GM19463 (cell line): ENCODE measurements at regions not wholly inside any gene's neighbourhood (a gene's known extent, or its start where the extent isn't known, plus 50 kb on each side); places are given as distances from the start of the nearest gene placed in this dataset.
A peak's percentile ranks its signal among the peaks of the same experiment; 100 is the strongest.
"Not testable (repeated sequence)": the region's sequence is repeated elsewhere in the genome, so short reads cannot be mapped to it uniquely, and the experiment has no call there.

ENCODE experiments used
- ATAC-seq: cut with Tn5 transposase; IDR thresholded peaks from one replicate; pipeline ENCODE4 v1.9.1; 2021; ENCODE audit warnings: mild to moderate bottlenecking, moderate library complexity; ENCODE audit not compliant: unreplicated experiment

DNA sequence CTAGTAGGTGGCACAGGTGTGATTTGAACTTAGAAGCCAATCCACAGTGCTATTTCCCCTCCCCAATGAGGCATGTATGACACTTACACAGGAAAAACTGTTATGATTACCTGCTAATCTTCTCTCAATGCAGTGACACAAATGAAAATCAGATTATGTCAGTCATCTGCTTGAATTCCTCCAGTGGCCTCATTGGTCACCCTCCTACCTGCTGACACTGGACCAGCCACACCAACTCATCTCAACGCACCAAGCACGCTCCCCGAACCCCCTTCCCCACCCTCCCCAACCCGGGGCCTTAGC lies 82.2 kb upstream of the SEC11C start:
- no peak for ATAC-seq

DNA sequence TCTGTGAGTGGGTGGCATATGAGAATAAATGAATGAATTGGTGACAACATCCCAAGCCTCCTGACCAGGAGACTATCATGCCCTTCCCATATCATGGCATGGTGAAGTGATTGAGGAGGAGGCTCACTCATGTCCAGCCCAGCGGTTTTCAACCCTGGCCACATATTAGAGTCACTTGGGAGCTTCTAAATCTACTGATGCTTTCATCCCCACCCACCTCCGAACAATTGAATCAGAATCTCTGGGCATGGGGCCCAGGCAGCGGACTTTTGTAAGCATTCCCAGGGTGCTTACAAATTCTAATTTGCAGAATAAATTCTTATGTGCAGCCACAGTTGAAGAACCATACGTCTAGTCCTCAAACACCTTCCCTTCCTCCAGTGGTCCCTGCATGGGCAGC lies 81.7 kb upstream of the SEC11C start:
- ATAC-seq, result no peak

DNA sequence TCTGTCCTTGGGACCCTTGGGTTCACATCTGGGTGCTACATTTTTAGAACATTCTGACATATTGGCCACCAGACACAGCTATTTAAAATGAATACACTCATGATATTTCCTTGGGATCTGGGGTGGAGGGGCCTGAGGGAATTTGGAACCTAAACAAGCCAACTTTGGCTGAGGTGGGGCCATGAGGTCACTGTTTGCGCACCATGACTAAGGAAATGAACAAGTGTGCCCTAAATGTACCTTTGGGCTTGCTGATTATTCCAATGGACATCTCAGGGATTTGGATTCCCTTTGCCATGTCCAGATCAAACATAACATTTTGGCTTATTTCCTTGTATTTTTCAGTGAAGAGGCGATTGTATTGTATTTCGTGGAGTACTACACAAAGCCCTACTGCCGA lies 80.5 kb upstream of the SEC11C start:
- ATAC-seq, result no peak

DNA sequence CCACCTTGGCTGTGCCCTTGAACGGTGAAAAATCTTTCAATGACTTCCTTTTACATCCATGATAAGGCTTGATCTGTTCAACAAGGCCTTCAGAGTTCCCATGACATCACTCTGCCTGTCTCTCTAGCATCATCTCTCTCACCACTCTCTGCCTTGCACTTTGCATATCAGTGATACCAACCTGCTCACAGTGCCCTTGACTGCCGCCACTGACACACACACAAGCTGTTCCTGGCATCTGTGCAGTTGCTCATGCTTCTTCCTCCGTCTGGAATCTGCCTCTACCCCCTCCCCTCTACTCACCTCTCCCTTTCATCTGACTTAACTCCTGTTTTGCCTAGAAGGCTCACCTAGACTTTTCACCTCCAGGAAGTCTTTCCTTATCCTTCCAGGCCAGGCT lies 79.1 kb upstream of the SEC11C start:
- ATAC-seq, result no peak

DNA sequence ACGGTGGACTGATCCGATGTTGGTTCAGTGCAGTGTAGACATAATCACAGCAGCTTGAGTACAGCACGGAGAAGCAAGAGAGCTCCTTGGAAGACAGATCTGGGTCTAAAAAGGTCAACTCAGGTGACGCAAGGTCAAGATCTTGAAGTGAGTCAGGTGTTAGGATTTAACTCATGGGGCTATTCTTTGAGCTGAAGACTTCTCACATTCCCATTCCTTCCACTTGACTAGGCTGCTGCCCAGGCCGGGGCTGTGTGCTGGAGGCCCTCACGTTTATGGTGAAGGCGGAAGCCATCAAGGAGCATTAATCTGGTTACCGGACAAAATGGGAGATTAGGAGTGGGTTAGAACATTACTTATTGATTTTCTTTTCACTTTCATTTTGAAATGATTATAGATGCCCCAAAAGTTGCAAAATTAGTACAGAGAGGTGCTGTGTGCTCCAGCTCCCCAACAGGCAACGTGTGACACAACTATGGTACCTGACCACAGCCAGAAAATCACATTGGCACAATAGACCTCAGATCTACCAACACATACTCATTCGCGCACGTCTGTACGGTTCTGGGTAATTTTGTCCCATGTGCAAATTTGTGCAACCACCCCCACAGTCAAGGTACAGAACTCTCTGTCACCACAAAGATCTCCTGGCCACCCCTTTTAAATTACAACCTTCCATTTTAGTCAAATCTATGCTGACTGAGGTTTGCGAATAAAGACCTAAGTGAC lies 77.6 kb upstream of the SEC11C start:
- ATAC-seq, result no peak

DNA sequence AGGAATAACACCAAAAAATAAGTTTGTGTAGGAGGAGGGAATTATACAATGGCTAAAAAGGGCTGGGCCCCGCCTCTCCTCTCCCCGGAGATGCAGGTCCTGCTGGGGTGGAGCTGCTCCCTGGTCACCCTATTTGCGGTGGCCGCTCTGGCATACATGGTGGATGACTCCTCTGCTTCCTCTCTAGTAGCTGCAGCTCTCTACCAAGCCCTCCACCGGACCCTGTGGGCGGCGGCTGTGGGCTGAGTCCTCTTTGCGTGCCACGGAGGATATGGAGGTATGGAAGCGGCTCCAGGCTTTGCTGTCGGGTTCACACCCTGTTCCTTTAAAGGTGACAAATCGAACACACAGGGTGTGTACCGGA lies 77.1 kb upstream of the SEC11C start:
- no peak for ATAC-seq

DNA sequence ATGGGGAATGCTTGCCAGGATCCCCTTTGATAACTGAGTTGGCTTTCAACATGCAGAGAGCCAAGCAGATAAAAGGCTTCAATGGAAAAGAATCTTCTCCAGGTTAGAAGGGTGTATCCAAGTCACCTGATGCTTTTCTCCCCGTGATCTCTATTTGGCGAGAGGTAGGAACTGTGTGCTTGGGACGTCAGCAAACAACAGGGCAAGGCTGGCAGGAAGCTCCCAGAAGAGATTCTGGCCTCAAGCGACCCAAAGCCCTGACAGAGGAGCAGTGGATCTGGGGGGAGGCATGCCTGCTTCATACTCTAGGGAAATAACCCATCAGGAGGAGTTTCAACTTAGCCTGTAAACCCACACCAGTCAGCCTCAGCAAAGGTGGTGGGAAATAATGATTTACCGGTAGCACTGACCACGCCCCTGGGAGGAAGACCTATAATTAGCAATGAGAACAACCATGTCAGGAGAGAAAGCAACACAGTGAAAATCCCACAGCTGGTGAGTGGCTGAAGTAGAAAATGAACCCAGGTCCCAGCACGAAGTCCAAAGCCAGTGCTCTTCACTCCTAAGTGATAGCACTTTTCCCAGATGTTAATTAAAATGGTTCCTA lies 76.3 kb upstream of the SEC11C start:
- ATAC-seq, result no peak

DNA sequence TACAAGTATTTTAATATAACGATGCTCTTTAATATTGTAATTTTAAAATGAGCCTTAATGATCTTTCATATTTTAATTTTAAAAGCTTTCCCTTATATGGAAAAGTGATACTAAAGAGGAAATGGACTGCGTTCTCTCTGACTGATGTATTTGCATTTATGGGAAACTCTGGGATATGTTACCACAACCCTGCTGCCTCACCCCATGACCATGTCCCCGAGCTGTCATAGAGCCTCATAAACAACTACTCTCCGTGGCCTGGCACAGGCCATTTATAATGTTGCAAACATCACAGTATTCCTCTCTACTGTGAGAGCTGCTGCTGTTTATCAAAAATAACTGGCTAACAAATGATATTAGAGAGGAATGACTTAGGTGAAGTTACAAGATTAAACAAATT lies 75.8 kb upstream of the SEC11C start:
- ATAC-seq, result no peak

DNA sequence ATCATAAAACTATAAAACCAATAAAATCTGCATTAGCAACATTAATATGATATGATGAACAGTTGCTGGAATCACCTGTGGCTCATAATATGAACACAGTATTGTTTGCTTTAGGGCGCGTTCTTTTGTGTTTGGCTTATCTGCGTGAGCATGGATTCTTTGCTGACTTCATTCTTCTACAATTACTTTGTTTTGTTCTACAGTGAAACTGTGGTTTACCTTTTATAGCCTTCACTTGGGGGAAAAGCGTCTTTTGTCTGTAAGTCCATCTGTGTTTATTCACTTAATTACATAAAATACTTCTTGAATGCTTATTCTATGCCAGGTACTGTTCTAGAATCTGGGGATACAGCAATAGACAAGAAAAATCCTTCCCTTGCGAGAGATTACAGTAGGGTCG lies 74.0 kb upstream of the SEC11C start:
- ATAC-seq, result no peak

DNA sequence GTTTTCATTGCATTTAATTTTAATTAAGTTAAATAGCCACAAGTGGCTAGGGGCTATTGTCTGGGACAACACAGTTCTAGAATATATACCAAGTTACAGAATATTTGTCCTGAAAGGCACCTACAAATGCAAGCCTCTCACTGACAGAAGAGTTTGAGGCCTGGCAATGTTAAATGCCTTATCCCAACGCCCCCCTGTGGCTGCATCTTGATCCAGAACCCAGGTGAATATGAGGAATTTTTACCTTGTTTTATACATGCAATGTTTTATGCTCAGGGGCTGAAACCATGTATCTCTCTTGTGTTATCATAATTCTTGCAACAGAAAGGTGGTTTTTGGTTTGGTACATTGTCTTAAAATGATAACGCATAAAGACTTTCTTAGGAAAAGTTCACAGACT lies 71.8 kb upstream of the SEC11C start:
- ATAC-seq, result no peak

DNA sequence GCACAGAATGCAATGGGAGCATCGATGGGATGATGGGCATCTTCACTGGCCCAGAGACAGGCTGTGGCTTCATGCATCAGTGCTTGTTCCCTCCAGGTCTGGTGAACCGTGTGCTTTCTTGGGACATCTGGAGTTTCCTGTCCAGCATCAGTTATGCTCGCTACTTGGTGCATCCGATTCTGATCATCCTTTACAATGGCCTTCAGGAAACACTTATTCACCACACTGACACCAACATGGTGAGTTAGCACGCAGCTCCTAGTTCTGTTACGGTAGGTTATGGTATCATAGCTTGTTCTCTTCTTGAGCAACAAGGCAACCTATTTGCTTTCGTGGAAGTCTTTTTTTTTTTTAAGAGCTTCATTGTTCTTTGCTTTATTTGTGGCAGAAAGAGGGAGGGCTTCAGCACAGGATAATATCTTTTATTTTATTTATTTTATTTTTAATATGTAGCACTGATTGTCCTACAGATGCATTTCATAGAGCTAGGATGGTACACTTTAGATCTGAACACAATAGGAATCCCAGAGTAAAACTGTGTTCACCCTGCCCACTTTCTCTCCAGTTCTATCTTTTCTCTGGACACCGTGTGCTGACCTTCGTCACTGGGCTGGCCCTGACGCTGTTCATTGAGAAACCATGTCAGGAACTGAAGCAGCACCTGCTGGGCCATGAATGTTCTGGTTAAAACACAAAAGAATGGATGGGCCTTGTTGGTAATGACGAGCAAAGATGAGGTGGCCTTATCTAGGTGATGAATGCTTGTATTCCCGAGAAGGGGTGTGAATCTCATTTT lies 71.2 kb upstream of the SEC11C start:
- no peak for ATAC-seq

DNA sequence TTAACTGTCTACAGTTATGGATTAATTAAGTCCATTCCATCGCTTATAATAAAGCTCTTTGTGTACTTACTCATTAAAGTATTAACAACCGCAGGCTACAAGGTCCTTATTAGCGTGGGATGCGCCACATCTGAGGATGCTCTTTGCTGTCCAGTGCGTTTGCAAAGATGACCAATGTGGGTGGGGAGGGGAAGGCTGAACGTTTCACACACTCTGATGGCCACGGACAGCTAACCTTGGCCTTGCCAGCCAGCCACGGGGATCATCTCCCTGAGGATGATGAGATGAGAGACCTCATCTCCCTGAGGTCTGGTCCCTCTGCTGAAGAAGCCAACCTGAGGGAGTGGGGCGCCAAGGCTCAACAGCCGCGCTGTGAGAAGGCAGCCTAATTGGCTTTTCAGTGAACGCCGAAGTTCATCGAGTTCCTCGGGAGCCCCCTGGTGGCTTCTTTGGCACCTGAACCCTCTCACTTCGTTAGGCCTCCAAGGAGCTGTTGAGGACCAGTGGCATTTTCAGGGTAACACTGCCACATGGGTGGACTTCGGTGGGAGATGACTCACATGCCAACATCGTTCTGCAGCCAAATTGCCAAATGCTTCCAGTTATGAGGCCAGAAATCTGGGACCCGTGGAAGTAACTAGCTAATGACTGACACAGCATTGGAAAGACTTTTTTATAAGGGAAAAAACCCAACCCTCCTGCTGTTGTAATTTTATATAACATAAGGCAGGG lies 69.3 kb upstream of the SEC11C start:
- ATAC-seq, result peak; percentile 70

DNA sequence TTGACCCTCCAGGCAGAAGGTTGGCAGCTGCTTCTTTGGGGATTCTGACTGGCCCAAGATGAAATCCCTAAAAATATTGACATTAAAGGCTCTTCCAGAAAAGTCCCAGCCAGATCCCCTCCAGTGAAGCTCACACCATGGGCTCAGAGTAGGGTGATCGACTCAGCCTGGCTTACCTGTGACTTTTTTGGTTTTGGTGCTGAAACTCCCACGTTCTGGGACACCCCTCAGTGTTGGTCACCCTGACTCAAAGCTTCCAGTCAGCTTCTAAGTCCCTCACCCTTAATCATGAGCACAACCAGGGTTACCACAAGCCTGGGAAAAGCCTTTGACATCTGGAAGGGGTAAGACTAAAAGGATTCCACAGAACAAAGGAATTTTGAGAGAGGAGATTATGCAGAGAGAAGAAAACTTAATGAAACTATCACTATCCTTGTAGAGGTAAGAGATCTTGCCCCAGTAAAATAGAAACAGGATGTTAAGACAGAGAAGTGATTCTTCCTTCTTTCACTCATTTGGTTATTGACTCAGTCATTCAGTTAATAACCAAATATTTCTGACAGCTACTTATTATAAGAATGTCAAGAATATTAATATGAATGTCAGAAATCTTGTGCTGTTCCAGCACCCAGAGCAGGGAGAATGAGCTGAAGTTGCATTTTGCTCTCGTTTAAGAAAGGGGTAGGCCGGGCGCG lies 66.8 kb upstream of the SEC11C start:
- peak; percentile 51 for ATAC-seq

DNA sequence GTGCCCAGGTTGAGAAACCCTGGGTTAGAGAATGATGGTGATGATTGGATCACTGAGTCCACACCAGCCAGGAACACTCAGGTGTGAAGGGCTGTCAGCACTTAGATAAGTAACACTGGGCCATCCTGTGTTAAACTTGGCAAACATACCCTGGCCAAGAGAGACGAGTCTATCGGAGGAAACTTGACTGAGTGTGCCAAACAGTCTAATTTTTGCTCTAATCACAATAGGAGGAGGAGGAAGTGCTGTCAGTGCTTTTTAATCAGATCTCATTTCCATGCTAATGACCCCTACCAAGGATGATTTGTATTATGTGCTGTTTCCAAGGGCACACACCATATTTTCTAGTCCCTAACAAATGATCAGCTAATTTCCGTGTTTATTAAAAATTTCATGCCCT lies 63.8 kb upstream of the SEC11C start:
- ATAC-seq, result no peak

DNA sequence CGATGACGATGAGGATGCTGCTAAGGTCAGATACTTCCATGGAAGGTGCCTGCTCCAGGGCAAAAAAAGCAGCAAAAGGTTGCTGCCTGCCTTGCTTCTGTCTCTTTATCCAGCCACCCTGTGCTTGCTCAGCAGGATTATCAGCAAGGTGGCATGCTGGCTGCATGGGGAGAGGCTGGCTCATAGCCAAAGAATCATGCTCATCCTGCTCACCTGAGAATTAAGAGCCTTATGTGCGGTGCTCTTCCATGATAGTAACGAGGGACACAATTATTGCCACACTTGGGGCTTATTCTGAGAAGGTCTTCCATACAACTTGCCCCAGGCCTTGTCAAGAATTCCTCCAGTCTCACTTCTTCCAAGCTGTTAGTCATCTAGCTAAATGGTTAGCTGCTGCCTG lies 60.4 kb upstream of the SEC11C start:
- no peak for ATAC-seq

DNA sequence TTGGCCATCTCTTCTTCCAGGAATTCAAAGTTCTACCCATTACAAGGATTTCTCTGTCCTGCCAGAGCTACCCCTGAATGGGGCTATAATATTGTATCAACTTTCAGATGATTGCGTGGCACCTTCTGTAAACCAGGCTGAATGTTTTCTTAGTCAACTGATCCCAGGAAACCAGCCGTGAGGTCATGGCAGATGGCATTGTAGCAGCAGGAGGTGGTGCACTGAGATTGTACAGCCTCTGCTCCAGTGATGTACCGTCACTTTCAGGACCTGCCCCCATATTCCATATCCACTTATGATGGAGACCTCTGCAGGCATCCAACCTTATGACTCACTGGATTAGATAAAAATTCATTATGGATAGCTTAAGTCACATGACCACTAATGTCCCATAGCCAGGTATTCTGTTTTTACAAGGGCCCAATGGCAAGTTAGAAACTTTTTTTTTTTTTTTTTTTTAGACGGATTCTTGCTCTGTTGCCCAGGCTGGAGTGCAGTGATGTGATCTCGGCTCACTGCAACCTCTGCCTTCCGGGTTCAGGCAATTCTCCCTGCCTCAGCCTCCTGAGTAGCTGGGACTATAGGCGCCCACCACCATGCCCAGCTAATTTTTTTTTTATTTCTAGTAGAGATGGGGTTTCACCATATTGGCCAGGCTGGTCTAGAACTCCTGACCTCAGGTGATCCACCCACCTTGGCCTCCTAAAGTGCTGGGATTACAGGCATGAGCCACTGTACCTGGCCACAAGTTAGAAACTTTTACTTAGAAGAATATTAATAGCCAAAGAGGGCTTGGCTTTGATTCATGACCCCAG lies 59.8 kb upstream of the SEC11C start:
- ATAC-seq, result not testable (repeated sequence)

DNA sequence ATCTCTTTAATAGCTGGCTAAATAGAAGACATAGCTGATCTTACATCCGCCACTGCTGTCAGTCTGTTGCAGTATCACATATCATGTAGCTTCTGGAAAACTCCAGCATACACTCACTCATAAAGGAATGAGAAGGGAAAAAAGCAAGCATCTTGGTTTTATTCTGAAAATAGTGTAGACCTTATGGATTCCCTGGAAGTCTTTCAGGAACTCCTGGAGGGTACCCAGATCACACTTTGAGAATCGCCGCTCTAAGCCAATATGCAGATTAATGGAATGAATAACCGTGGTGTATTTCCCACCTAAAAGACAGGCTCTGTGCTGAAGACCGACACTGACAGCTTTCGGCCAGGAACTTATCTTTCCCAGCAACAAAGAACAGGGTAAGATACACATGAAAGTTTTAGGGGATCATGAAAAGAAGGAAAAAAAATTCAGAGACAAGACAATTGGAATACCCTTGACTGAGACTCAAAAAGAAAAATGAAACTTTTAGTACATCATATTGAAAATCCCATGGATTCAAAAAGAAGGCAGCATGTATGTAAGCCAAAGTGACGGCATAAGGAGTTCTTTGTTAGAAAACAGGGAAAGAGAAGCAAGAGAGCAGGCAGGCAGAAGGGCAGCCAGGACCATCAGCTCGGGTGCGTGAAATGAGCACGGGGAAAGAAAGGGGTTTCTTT lies 56.4 kb upstream of the SEC11C start:
- no peak for ATAC-seq

DNA sequence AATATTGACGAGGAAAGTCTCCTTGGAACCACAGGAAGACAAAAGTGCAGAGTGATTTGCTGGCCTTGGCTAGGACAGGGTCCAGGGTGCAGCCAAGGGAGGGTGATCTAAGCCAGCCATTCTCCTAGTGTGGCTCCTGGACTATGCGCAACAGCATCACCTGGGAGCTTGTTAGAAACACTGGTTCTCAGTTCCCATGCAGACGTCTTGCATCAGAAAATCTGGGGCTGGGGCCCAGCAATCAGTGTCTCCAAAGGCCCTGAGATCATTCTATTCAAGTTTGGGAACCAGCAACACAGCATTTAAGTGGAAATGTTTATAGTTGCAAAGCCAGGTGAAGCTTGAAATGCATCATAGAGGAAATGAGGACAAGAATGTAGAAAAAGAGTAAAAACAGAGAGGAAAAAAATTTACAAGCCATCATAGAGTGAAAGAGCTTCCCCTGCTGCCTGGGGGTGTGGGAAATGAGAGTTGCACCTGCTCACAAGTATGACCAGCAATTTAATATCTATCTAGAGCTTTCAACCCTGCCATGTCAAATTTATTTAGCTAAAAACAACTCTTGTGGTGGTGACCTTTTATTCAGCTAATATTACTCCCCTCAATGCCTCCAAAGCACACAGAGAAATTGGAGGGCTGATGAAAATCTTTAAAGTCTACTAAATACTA lies 54.4 kb upstream of the SEC11C start:
- no peak for ATAC-seq

DNA sequence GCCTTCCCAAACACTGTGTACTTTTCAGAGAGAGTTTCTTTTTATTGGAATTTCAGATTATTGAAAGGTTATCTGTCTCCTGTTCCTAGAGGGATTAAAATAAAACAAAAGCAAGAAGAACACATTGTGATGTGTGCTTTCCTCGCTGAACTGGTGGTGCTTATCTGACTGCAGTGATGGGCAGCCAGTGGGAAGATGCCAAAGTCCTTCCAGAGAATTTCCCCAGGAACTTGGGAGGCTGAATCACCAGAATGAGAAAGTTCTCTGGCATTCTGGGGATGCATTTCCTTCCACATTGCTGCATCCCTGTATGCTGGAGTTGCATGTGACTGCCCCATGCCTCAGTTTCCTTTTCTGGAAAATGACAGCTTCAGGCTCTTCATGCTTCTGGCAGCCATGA lies 53.9 kb upstream of the SEC11C start:
- ATAC-seq, result no peak
